ENCODE measurements at regions not wholly inside any gene's neighbourhood (a gene's known extent, or its start where the extent isn't known, plus 50 kb on each side); places are given as distances from the start of the nearest gene placed in this dataset.

- H3K9me1 ChIP-seq (ENCODE audit: control insufficient read depth, insufficient read depth, low read length): no peaks in the 10 kb centered on the region
- no peak overlapping the region for H3K4me2 ChIP-seq (ENCODE audit: insufficient read depth, low read length)
- 0% methylated on average over 4 of the region's 4 CpGs for WGBS (ENCODE audit: insufficient coverage, low coverage, missing lambda C conversion rate)
- intact Hi-C loops (cut with micrococcal nuclease) (no loop called here), in situ Hi-C loops (cut with MboI) (no loop called here)
- no peaks in the 10 kb centered on the region for H4K20me1 ChIP-seq (replicated peaks; ENCODE audit: control insufficient read depth, insufficient read depth, low read length)
- H3K36me3 ChIP-seq (ENCODE audit: control insufficient read depth, insufficient read depth, low read length): no peaks in the 10 kb centered on the region
- no peaks in the 10 kb centered on the region for H3K27me3 ChIP-seq (ENCODE audit: control insufficient read depth in 2 of 2, insufficient read depth in 2 of 2, low read length in 2 of 2)
- no peak for DNase-seq (ENCODE audit: extremely low read depth in 1 of 4, low spot score in 3 of 4)
- H3K27ac ChIP-seq (ENCODE audit: extremely low read depth, low read depth, low read length): no peak overlapping the region
- no peaks in the 10 kb centered on the region for H3K4me1 ChIP-seq (replicated peaks in 1 of 2; ENCODE audit: control insufficient read depth in 2 of 2, insufficient read depth in 2 of 2, low read length in 2 of 2)
- no peak overlapping the region for H3K9ac ChIP-seq (ENCODE audit: insufficient read depth in 1 of 2, low read depth in 2 of 2, low read length in 2 of 2)
- CTCF ChIA-PET (ENCODE audit: low intra/inter-chr PET ratio): no interaction called here
- POLR2A ChIA-PET: no interaction called here
- FAIRE-seq: no peak
- BruUV-seq (replicated peaks): no TSS peak
- H3K9me3 ChIP-seq (replicated peaks; ENCODE audit: control insufficient read depth, insufficient read depth, low read depth, low read length): no peaks in the 10 kb centered on the region
- H3K4me3 ChIP-seq: no peak overlapping the region
- H3K79me2 ChIP-seq (ENCODE audit: control insufficient read depth, insufficient read depth, low read length): no peaks in the 10 kb centered on the region
- H2AFZ ChIP-seq (ENCODE audit: low read depth, low read length): no peak overlapping the region
- ATAC-seq: no peak
- TF ChIP-seq RBM25 (IDR thresholded peaks at IDR 0.05; ENCODE audit: low read depth, low read length, severe bottlenecking) (no peak), ILK (tag; IDR thresholded peaks at IDR 0.05; ENCODE audit: borderline replicate concordance, low read depth) (no peak), ZNF511 (CRISPR knock-in tag; IDR thresholded peaks at IDR 0.05) (no peak), RFX5 (IDR thresholded peaks at IDR 0.05; ENCODE audit: low read depth, low read length) (no peak), ZFP36 (IDR thresholded peaks at IDR 0.05; ENCODE audit: low read depth, low read length, partially characterized antibody) (no peak), E2F8 (IDR thresholded peaks at IDR 0.05; ENCODE audit: low read depth, partially characterized antibody) (no peak), ASH1L (IDR thresholded peaks at IDR 0.05; ENCODE audit: borderline replicate concordance, low read depth, partially characterized antibody) (no peak), FUS (optimal IDR thresholded peaks at IDR 0.05; ENCODE audit: low read depth, low read length) (no peak), GTF2A2 (tag; IDR thresholded peaks at IDR 0.05) (no peak), EGR1 (conservative IDR thresholded peaks at IDR 0.05) (no peak), SMARCB1 (IDR thresholded peaks at IDR 0.05; ENCODE audit: insufficient read length, low read depth) (no peak), CC2D1A (IDR thresholded peaks at IDR 0.05) (no peak), ILF3 (IDR thresholded peaks at IDR 0.05; ENCODE audit: borderline replicate concordance) (no peak), RBM39 (optimal IDR thresholded peaks at IDR 0.05; ENCODE audit: low read depth, low read length) (no peak), ZNF175 (CRISPR knock-in tag; IDR thresholded peaks at IDR 0.05; ENCODE audit: low read depth) (no peak)
Measured at GRCh38 chr3:66720508-66720907, 219.7 kb upstream of the LRIG1 start.
